HL-60 (cell line): ENCODE measurements at regions not wholly inside any gene's neighbourhood (a gene's known extent, or its start where the extent isn't known, plus 50 kb on each side); places are given as distances from the start of the nearest gene placed in this dataset.

ENCODE experiments used
- DNase-seq, 2 experiments: peaks; one replicate each; pipeline ENCODE4 v3.0.0-alpha.2; 2010 to 2020; ENCODE audit warnings: low read depth in 1 of 2, low spot score in 1 of 2
- H3K27ac ChIP-seq: fragments of 250-450 bp; sonication (Bioruptor Pico); replicated peaks from 2 replicates; pipeline ENCODE4 v1.5.1; 2020; ENCODE audit warnings: mild to moderate bottlenecking, moderate library complexity
- H3K27me3 ChIP-seq: fragments of 250-450 bp; sonication (Bioruptor Pico); 2 replicates; pipeline ENCODE4 v1.5.1; 2021; ENCODE audit warnings: mild to moderate bottlenecking, moderate library complexity; ENCODE audit not compliant: insufficient read depth, poor library complexity, severe bottlenecking
- H3K4me3 ChIP-seq: replicated peaks from 2 replicates; pipeline ENCODE4 v1.5.1; 2011; ENCODE audit warnings: mild to moderate bottlenecking, control low read depth, low read length; ENCODE audit not compliant: insufficient read depth
- GABPA ChIP-seq: IDR thresholded peaks from 2 replicates; pipeline ENCODE4 v1.6.1; 2012; ENCODE audit warnings: low read depth
- POLR2AphosphoS5 ChIP-seq: IDR thresholded peaks from 2 replicates; pipeline ENCODE4 v1.6.1; 2012; ENCODE audit warnings: low read depth
- SPI1 ChIP-seq: IDR thresholded peaks from 2 replicates; pipeline ENCODE4 v1.6.1; 2012; ENCODE audit warnings: low read depth, mild to moderate bottlenecking, borderline replicate concordance
- TF ChIP-seq, protein P1 (sequence below): IDR thresholded peaks from 2 replicates; pipeline ENCODE4 v1.6.1; 2012; ENCODE audit warnings: low read depth; ENCODE audit not compliant: insufficient replicate concordance
- TF ChIP-seq, protein P2 (sequence below): IDR thresholded peaks from one replicate; pipeline ENCODE4 v1.5.1; 2011; ENCODE audit warnings: low read length, control low read depth, inconsistent platforms; ENCODE audit not compliant: insufficient read depth

DNA sequence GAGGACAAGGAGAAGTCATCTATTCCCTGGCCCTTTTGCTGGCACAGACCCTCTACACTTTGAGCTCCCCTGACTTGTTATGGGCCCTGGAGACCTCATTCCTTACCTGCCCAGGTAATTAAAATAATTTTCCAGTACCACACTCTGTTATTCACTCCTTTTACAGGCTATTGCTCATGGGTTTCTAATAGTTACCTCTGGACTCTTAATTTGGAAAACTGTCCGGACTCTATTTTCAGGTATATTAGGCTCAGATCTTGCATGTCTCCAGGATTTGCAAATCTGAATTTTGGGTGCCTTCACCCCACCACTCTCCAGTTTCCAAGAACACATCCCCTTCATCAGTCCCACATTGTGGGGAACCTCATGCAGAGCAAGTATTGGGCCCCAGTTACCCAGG lies 186.8 kb upstream of the SESN3 start:
- no peak for TF ChIP-seq SPI1
- TF ChIP-seq, protein P1, sequence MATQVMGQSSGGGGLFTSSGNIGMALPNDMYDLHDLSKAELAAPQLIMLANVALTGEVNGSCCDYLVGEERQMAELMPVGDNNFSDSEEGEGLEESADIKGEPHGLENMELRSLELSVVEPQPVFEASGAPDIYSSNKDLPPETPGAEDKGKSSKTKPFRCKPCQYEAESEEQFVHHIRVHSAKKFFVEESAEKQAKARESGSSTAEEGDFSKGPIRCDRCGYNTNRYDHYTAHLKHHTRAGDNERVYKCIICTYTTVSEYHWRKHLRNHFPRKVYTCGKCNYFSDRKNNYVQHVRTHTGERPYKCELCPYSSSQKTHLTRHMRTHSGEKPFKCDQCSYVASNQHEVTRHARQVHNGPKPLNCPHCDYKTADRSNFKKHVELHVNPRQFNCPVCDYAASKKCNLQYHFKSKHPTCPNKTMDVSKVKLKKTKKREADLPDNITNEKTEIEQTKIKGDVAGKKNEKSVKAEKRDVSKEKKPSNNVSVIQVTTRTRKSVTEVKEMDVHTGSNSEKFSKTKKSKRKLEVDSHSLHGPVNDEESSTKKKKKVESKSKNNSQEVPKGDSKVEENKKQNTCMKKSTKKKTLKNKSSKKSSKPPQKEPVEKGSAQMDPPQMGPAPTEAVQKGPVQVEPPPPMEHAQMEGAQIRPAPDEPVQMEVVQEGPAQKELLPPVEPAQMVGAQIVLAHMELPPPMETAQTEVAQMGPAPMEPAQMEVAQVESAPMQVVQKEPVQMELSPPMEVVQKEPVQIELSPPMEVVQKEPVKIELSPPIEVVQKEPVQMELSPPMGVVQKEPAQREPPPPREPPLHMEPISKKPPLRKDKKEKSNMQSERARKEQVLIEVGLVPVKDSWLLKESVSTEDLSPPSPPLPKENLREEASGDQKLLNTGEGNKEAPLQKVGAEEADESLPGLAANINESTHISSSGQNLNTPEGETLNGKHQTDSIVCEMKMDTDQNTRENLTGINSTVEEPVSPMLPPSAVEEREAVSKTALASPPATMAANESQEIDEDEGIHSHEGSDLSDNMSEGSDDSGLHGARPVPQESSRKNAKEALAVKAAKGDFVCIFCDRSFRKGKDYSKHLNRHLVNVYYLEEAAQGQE = no peak
- TF ChIP-seq POLR2AphosphoS5 = no peak
- TF ChIP-seq, protein P2, sequence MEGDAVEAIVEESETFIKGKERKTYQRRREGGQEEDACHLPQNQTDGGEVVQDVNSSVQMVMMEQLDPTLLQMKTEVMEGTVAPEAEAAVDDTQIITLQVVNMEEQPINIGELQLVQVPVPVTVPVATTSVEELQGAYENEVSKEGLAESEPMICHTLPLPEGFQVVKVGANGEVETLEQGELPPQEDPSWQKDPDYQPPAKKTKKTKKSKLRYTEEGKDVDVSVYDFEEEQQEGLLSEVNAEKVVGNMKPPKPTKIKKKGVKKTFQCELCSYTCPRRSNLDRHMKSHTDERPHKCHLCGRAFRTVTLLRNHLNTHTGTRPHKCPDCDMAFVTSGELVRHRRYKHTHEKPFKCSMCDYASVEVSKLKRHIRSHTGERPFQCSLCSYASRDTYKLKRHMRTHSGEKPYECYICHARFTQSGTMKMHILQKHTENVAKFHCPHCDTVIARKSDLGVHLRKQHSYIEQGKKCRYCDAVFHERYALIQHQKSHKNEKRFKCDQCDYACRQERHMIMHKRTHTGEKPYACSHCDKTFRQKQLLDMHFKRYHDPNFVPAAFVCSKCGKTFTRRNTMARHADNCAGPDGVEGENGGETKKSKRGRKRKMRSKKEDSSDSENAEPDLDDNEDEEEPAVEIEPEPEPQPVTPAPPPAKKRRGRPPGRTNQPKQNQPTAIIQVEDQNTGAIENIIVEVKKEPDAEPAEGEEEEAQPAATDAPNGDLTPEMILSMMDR = no peak
- TF ChIP-seq GABPA = no peak
- Histone ChIP-seq H3K4me3 (no peak overlapping the region), H3K27ac (no peak overlapping the region), H3K27me3 (no peaks in the 10 kb centered on the region)
- no peak for DNase-seq

DNA sequence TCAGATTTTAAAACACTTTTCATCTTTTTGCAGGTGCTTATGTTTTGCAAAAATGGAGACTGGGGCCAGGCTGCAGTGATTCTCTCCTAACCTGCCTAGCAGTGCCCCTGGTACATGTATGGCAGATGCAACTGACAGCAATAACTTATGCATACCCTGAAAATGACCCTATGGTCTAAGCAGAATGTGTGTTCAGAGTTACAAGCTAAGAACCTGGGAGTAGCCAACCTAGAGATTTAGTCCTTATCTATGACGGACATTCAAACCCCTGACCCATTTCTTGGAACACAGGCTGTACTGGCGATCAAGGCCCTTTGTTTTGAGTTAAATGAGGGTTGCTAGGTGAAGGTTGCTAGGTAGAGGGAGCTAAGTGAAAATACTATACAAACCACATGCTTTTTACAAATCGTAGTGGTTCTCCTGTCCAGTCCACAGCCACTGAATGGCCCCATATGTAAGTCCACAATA lies 184.9 kb upstream of the SESN3 start:
- no peak overlapping the region for H3K4me3 ChIP-seq
- TF ChIP-seq, protein P2 = no peak
- TF ChIP-seq GABPA = no peak
- TF ChIP-seq SPI1 = no peak
- no peak for TF ChIP-seq POLR2AphosphoS5
- TF ChIP-seq, protein P1 = no peak
- H3K27ac ChIP-seq = no peak overlapping the region
- DNase-seq = no peak
- no peaks in the 10 kb centered on the region for H3K27me3 ChIP-seq

DNA sequence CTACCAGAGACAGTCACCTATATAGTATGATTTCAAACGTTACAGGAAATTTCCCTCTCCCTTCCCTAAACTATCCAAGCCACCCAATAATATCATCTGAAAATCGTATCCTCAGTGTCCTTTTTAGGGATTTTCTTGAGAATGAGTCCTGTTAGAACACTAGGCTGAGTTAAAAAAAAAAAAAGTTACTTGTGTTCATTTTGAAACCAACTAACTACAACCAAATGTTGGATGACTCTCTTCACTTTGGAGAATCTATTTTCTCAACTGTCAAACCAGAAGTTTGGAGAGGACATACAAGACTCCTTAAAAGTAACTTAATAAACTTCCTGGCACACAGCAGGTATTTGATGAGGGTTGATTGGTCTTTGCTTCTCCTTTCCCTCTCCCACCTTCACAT lies 183.2 kb upstream of the SESN3 start:
- no peak for TF ChIP-seq POLR2AphosphoS5
- TF ChIP-seq, protein P2 = no peak
- TF ChIP-seq, protein P1 = no peak
- TF ChIP-seq SPI1 = no peak
- TF ChIP-seq GABPA = no peak
- no peak for DNase-seq
- Histone ChIP-seq H3K27ac (no peak overlapping the region), H3K4me3 (no peak overlapping the region), H3K27me3 (no peaks in the 10 kb centered on the region)
